ENCODE measurements at regions not wholly inside any gene's neighbourhood (a gene's known extent, or its start where the extent isn't known, plus 50 kb on each side); places are given as distances from the start of the nearest gene placed in this dataset.
A peak's percentile ranks its signal among the peaks of the same experiment; 100 is the strongest.

DNA sequence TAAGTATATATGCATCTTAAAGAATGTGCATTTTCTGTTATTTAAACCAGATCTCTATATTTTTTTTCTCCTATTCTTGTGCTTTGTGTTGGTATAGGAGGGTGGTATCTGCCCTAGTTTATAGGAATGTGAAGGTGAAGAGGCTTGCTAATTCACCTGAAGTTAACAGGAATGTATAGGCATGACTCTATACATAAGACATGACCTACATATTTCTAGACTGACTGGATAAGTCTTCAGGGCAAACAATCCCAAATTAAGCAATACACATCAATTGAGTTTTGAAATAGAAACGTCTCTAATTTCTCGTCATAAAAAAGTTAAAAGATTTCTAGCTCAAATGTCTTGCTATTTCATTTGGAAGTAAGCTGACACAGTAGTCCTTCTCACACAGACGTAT is 410.0 kb downstream of the DIPK2A start:
- in situ Hi-C loops (cut with HindIII; ENCODE audit: low pct_ligation_motif_present, low sequenced_read_pairs) = no loop called here
- no peak overlapping the region for H3K27ac ChIP-seq

DNA sequence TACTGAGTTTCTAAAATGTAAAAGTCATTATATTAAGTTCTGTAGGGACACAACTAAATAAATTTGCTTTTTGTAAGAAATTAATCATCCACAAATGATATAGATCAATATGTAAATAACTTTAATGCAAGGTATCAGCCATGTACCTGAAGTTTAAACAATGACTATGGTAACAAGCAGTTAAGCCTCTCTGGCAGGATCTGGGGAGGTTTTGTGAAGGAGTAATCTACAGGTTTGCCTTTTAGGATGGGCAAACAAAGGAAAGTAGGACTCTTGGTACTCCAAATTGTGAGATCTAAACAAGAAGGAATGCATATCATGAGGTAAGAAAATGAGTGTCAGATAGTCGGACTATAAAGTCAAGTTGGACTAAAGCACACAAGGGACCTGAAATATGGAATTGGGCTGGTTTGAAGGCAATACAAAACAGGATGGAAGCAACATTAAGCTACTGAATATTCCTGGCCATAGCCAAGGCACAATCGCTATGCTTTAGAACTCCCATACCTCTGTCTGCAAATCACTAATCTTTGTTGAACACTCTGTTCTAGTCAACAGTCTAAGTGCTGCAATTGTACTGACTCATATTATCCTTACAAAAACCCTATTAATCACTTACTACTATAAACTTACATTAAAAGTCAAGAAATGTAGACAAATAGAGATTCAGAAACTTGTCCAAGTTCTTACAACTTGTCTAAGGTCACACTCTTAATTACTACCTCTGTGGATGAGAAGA is 412.8 kb downstream of the DIPK2A start:
- TF ChIP-seq, protein P1, sequence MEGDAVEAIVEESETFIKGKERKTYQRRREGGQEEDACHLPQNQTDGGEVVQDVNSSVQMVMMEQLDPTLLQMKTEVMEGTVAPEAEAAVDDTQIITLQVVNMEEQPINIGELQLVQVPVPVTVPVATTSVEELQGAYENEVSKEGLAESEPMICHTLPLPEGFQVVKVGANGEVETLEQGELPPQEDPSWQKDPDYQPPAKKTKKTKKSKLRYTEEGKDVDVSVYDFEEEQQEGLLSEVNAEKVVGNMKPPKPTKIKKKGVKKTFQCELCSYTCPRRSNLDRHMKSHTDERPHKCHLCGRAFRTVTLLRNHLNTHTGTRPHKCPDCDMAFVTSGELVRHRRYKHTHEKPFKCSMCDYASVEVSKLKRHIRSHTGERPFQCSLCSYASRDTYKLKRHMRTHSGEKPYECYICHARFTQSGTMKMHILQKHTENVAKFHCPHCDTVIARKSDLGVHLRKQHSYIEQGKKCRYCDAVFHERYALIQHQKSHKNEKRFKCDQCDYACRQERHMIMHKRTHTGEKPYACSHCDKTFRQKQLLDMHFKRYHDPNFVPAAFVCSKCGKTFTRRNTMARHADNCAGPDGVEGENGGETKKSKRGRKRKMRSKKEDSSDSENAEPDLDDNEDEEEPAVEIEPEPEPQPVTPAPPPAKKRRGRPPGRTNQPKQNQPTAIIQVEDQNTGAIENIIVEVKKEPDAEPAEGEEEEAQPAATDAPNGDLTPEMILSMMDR (IDR thresholded peaks at IDR 0.05; ENCODE audit: low read depth, low read length, missing control alignments) = no peak
- H3K27ac ChIP-seq = no peak overlapping the region
- no peak overlapping the region for H3K4me3 ChIP-seq (ENCODE audit: low read depth, low read length)
- H3K36me3 ChIP-seq (replicated peaks) = no peaks in the 10 kb centered on the region
- H3K27me3 ChIP-seq (replicated peaks) = no peaks in the 10 kb centered on the region
- no peak for DNase-seq
- in situ Hi-C loops (cut with HindIII; ENCODE audit: low pct_ligation_motif_present, low sequenced_read_pairs) = no loop called here

More for the DNA sequence above, 410.0 kb downstream of the DIPK2A start:
- TF ChIP-seq, protein P1 (IDR thresholded peaks at IDR 0.05; ENCODE audit: low read depth, low read length, missing control alignments) = no peak
- H3K27me3 ChIP-seq (replicated peaks) = no peaks in the 10 kb centered on the region
- H3K4me3 ChIP-seq (ENCODE audit: low read depth, low read length) = no peak overlapping the region
- DNase-seq = no peak
- H3K36me3 ChIP-seq (replicated peaks) = no peaks in the 10 kb centered on the region

DNA sequence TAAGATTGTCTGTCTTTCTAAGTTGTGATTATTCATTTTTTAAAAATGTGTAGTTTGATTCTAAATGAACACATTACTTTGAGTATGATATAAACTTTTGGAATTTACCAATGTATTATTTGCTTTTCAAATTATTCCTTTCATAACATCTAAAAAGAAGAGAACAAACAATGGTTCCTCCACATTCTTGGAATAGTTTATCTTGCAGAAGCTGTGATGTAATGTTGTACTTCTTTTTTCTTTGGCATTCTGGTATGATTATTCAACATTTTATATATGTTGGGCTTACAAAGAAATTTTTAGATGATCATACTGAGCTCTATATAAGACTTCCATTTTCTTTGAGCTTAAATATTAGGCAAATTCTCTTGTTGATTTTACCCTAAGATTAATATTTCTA is 419.2 kb downstream of the DIPK2A start:
- Histone ChIP-seq H3K4me3 (ENCODE audit: low read depth, low read length) (no peak overlapping the region), H3K27me3 (replicated peaks) (no peaks in the 10 kb centered on the region), H3K27ac (no peak overlapping the region), H3K36me3 (replicated peaks) (no peaks in the 10 kb centered on the region)
- no peak for DNase-seq
- in situ Hi-C loops (cut with HindIII; ENCODE audit: low pct_ligation_motif_present, low sequenced_read_pairs) = no loop called here
- TF ChIP-seq, protein P1 (IDR thresholded peaks at IDR 0.05; ENCODE audit: low read depth, low read length, missing control alignments) = no peak

DNA sequence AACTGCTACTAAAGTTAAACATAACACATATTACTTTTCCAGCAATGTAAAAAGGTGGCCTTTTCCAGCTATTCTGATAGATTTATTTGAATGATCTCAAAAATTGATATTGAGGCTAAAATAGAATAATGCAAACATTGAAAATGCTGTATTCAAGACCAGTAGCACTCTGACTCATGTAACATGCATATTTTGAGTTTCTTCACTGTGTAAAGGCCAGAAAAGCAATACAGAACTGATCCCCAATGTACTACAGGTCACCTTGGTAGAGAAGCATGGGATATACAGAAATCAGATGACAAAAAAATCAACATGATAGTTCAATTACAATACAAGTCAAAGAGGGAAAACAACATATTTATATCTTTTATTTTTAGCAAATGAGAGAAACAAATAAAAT is 419.6 kb downstream of the DIPK2A start:
- Histone ChIP-seq H3K4me3 (ENCODE audit: low read depth, low read length) (no peak overlapping the region), H3K27me3 (replicated peaks) (no peaks in the 10 kb centered on the region), H3K36me3 (replicated peaks) (no peaks in the 10 kb centered on the region), H3K27ac (no peak overlapping the region)
- in situ Hi-C loops (cut with HindIII; ENCODE audit: low pct_ligation_motif_present, low sequenced_read_pairs) = no loop called here
- no peak for DNase-seq
- TF ChIP-seq, protein P1 (IDR thresholded peaks at IDR 0.05; ENCODE audit: low read depth, low read length, missing control alignments) = no peak

DNA sequence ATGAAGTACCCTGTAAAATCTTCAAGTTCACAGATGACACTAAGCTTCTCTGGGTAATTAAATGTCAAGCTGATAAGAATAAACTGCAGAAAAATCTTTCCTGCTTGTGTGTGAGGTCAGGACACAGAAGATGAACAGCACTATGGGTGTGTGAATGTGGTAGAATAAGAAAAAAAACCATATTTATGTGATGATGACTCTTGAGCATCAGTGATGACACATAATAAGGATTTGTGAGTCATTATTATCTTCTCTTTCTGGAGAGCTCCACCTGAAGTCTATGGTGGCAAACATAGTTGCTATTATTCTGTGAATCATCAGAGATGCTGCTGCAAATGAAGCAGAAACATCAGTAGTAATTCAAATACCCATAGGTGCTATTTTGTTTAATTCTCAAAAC is 422.4 kb downstream of the DIPK2A start:
- H3K27me3 ChIP-seq (replicated peaks) = no peaks in the 10 kb centered on the region
- in situ Hi-C loops (cut with HindIII; ENCODE audit: low pct_ligation_motif_present, low sequenced_read_pairs) = no loop called here
- DNase-seq = peak; percentile 22
- H3K36me3 ChIP-seq (replicated peaks) = no peaks in the 10 kb centered on the region
- no peak overlapping the region for H3K4me3 ChIP-seq (ENCODE audit: low read depth, low read length)
- TF ChIP-seq, protein P1 (IDR thresholded peaks at IDR 0.05; ENCODE audit: low read depth, low read length, missing control alignments) = no peak
- no peak overlapping the region for H3K27ac ChIP-seq

DNA sequence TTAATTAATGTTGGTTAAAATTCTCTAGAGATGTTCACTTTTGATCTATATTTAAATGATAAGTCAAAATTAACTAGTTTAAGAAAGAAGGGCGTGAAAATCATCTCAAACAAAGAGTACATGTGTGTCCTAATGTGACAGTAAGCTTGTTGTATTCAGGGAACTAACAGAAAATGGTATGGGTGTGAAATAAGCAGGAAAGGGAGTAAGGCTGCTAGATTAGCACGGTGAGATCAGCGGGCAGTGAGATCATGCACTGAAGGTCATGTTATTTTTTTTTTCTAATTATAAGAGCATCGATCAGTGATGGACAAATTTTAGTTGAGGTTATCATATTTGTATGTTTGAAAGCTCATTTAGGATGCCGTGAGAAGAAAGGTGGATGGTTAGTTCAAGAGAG is 430.8 kb downstream of the DIPK2A start:
- DNase-seq = no peak
- H3K36me3 ChIP-seq (replicated peaks) = no peaks in the 10 kb centered on the region
- H3K27me3 ChIP-seq (replicated peaks) = no peaks in the 10 kb centered on the region
- in situ Hi-C loops (cut with HindIII; ENCODE audit: low pct_ligation_motif_present, low sequenced_read_pairs) = no loop called here
- TF ChIP-seq, protein P1 (IDR thresholded peaks at IDR 0.05; ENCODE audit: low read depth, low read length, missing control alignments) = no peak
- H3K27ac ChIP-seq = peak overlapping the region; percentile 24
- no peak overlapping the region for H3K4me3 ChIP-seq (ENCODE audit: low read depth, low read length)
